Neural progenitor cell (in vitro differentiated cells): ENCODE measurements at regions not wholly inside any gene's neighbourhood (a gene's known extent, or its start where the extent isn't known, plus 50 kb on each side); places are given as distances from the start of the nearest gene placed in this dataset.
"Not testable (repeated sequence)": the region's sequence is repeated elsewhere in the genome, so short reads cannot be mapped to it uniquely, and the experiment has no call there.

Experiments used
- DNase-seq: peaks from one replicate; pipeline ENCODE4 v3.0.0-alpha.2; 2016; ENCODE audit warnings: low spot score
- H2AFZ ChIP-seq: fragments of 200-600 bp; sonication (generic); replicated peaks from 2 replicates; pipeline ENCODE4 v1.6.1; 2016; ENCODE audit warnings: antibody characterized with exemption
- H3F3A ChIP-seq: fragments of 200-600 bp; sonication (generic); 2 replicates; pipeline ENCODE4 v1.6.1; 2016; ENCODE audit warnings: antibody characterized with exemption, low read depth
- H3K27ac ChIP-seq: fragments of 200-600 bp; sonication (generic); 2 replicates; pipeline ENCODE4 v1.5.1; 2016; ENCODE audit warnings: mild to moderate bottlenecking
- H3K27me3 ChIP-seq: fragments of 200-600 bp; sonication (generic); 2 replicates; pipeline ENCODE4 v1.6.1; 2016; ENCODE audit warnings: mild to moderate bottlenecking, moderate library complexity
- H3K36me3 ChIP-seq: fragments of 200-600 bp; sonication (generic); 2 replicates; pipeline ENCODE4 v1.5.1; 2016
- H3K4me1 ChIP-seq: fragments of 200-600 bp; sonication (generic); 2 replicates; pipeline ENCODE4 v1.6.1; 2016; ENCODE audit warnings: mixed run types
- H3K4me2 ChIP-seq: fragments of 200-600 bp; sonication (generic); 2 replicates; pipeline ENCODE4 v1.6.1; 2016
- H3K4me3 ChIP-seq: fragments of 200-600 bp; sonication (generic); 2 replicates; pipeline ENCODE4 v1.5.1; 2016
- H3K79me2 ChIP-seq: fragments of 200-600 bp; sonication (generic); 2 replicates; pipeline ENCODE4 v1.6.1; 2016; ENCODE audit warnings: low read depth
- H3K9ac ChIP-seq: fragments of 200-600 bp; sonication (generic); 2 replicates; pipeline ENCODE4 v1.6.1; 2016
- H3K9me3 ChIP-seq: fragments of 200-600 bp; sonication (generic); 2 replicates; pipeline ENCODE4 v1.5.1; 2016; ENCODE audit warnings: low read depth
- H4K20me1 ChIP-seq: fragments of 200-600 bp; sonication (generic); 2 replicates; pipeline ENCODE4 v1.6.1; 2016; ENCODE audit warnings: low read depth
- H3K27ac Mint-ChIP-seq: 3 replicates; pipeline ENCODE4 v1.8.0; 2021; ENCODE audit warnings: mixed read lengths
- H3K27me3 Mint-ChIP-seq: 2 replicates; pipeline ENCODE4 v1.8.0; 2022; ENCODE audit warnings: low read depth, mild to moderate bottlenecking, inconsistent platforms, moderate library complexity, mixed read lengths; ENCODE audit not compliant: insufficient read depth
- H3K36me3 Mint-ChIP-seq: 3 replicates; pipeline ENCODE4 v1.8.0; 2021; ENCODE audit warnings: mixed read lengths
- H3K4me1 Mint-ChIP-seq: 3 replicates; pipeline ENCODE4 v1.8.0; 2021; ENCODE audit warnings: mixed read lengths
- H3K4me3 Mint-ChIP-seq: 3 replicates; pipeline ENCODE4 v1.8.0; 2021; ENCODE audit warnings: mild to moderate bottlenecking, moderate library complexity, mixed read lengths
- H3K9me3 Mint-ChIP-seq: 3 replicates; pipeline ENCODE4 v1.8.0; 2020; ENCODE audit warnings: mixed read lengths
- CTCF ChIP-seq: fragments of 200-600 bp; sonication (generic); IDR thresholded peaks from 2 replicates; pipeline ENCODE4 v1.5.1; 2017; ENCODE audit warnings: antibody characterized with exemption, mild to moderate bottlenecking
- EZH2 ChIP-seq: fragments of 200-600 bp; sonication (generic); IDR thresholded peaks from 2 replicates; pipeline ENCODE4 v1.6.1; 2017; ENCODE audit warnings: antibody characterized with exemption, mild to moderate bottlenecking, moderate library complexity
- EZH2phosphoT487 ChIP-seq: fragments of 200-600 bp; sonication (generic); IDR thresholded peaks from 2 replicates; pipeline ENCODE4 v1.6.1; 2017; ENCODE audit warnings: antibody characterized with exemption

- no peak for DNase-seq
- Histone ChIP-seq H3K27me3 (peaks cover 60% of the 10 kb centered on the region), H2AFZ (no peak overlapping the region), H3K9ac (no peak overlapping the region), H3K4me2 (no peak overlapping the region), H3K4me3 (no peak overlapping the region), H3K9me3 (no peaks in the 10 kb centered on the region), H3K36me3 (no peaks in the 10 kb centered on the region), H3F3A (no peaks in the 10 kb centered on the region), H3K27ac (no peak overlapping the region), H3K4me1 (no peaks in the 10 kb centered on the region), H3K79me2 (no peaks in the 10 kb centered on the region), H4K20me1 (no peaks in the 10 kb centered on the region)
- Mint-ChIP-seq H3K9me3 (no peaks in the 10 kb centered on the region), H3K27me3 (peaks cover 16% of the 10 kb centered on the region), H3K36me3 (no peaks in the 10 kb centered on the region), H3K4me1 (peaks cover 4% of the 10 kb centered on the region), H3K4me3 (no peak overlapping the region), H3K27ac (no peak overlapping the region)
- TF ChIP-seq EZH2phosphoT487, result no peak
- TF ChIP-seq CTCF, result no peak
- TF ChIP-seq EZH2, result no peak
Observed at GRCh38 chr1:861714-862113, 62.0 kb upstream of the SAMD11 start.

- not testable (repeated sequence) for H3K36me3 ChIP-seq, DNase-seq, H3K4me3 Mint-ChIP-seq, H3K36me3 Mint-ChIP-seq, H2AFZ ChIP-seq, H3K4me2 ChIP-seq, H3F3A ChIP-seq, H3K9me3 Mint-ChIP-seq, H3K9ac ChIP-seq, H3K27ac Mint-ChIP-seq, H3K4me3 ChIP-seq, H3K79me2 ChIP-seq, H4K20me1 ChIP-seq, H3K4me1 ChIP-seq, H3K4me1 Mint-ChIP-seq, H3K9me3 ChIP-seq, H3K27ac ChIP-seq
- H3K27me3 Mint-ChIP-seq, result peaks cover 19% of the 10 kb centered on the region
- peaks cover 69% of the 10 kb centered on the region for H3K27me3 ChIP-seq
Observed at GRCh38 chr1:862601-863000, 61.1 kb upstream of the SAMD11 start.

GRCh38 chr1:865633-866032 lies 58.1 kb upstream of the SAMD11 start:
- not testable (repeated sequence) for DNase-seq, H3K27ac ChIP-seq, H3K4me3 Mint-ChIP-seq, H4K20me1 ChIP-seq, H3K4me3 ChIP-seq, H3F3A ChIP-seq, H2AFZ ChIP-seq, H3K9me3 ChIP-seq, H3K4me1 Mint-ChIP-seq, H3K36me3 Mint-ChIP-seq, H3K9ac ChIP-seq, H3K4me1 ChIP-seq, H3K9me3 Mint-ChIP-seq, H3K4me2 ChIP-seq, H3K27ac Mint-ChIP-seq, H3K79me2 ChIP-seq, H3K36me3 ChIP-seq
- H3K27me3 ChIP-seq, result peaks cover 85% of the 10 kb centered on the region
- peaks cover 29% of the 10 kb centered on the region for H3K27me3 Mint-ChIP-seq

GRCh38 chr1:866095-866494 lies 57.6 kb upstream of the SAMD11 start:
- Mint-ChIP-seq H3K4me3 (no peak overlapping the region), H3K9me3 (no peaks in the 10 kb centered on the region), H3K4me1 (peaks cover 9% of the 10 kb centered on the region), H3K27me3 (peaks cover 27% of the 10 kb centered on the region), H3K36me3 (no peaks in the 10 kb centered on the region), H3K27ac (no peak overlapping the region)
- Histone ChIP-seq H3F3A (no peaks in the 10 kb centered on the region), H3K27ac (no peak overlapping the region), H3K4me1 (no peaks in the 10 kb centered on the region), H2AFZ (no peak overlapping the region), H3K27me3 (peaks cover 87% of the 10 kb centered on the region), H3K36me3 (no peaks in the 10 kb centered on the region), H4K20me1 (no peaks in the 10 kb centered on the region), H3K79me2 (no peaks in the 10 kb centered on the region), H3K9me3 (no peaks in the 10 kb centered on the region), H3K4me2 (no peak overlapping the region), H3K9ac (no peak overlapping the region), H3K4me3 (no peak overlapping the region)
- TF ChIP-seq CTCF (no peak), EZH2 (no peak), EZH2phosphoT487 (no peak)
- no peak for DNase-seq

- not testable (repeated sequence) for H3K4me3 ChIP-seq, H3K36me3 Mint-ChIP-seq, H3F3A ChIP-seq, H3K4me3 Mint-ChIP-seq, H3K27ac Mint-ChIP-seq, H3K79me2 ChIP-seq, H3K9ac ChIP-seq, H3K4me1 Mint-ChIP-seq, H3K9me3 ChIP-seq, DNase-seq, H3K9me3 Mint-ChIP-seq, H3K4me2 ChIP-seq, H3K27ac ChIP-seq, H2AFZ ChIP-seq, H3K36me3 ChIP-seq, H4K20me1 ChIP-seq, H3K4me1 ChIP-seq
- H3K27me3 Mint-ChIP-seq, result peaks cover 27% of the 10 kb centered on the region
- H3K27me3 ChIP-seq, result peaks cover 89% of the 10 kb centered on the region
Observed at GRCh38 chr1:866631-867299, 57.0 kb upstream of the SAMD11 start.

DNA sequence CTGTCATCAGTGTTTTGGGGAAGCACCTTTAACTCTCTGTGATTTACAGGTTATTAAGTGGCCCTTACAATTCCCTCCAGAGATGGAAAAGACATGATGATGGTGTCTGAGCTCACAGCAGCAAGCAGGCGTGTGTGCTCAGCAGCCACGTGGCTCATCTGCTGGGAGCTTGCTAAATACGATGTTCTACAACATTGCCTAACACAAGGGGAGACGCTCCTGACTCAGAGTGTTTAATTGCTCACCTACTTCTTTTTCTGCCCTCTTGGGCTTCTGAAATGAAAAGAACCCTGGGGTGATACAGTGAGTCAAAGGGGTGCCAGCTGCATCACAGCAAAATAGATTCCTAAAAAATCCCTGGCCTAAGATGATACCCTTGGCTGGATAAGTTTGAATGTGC lies 56.2 kb upstream of the SAMD11 start:
- not testable (repeated sequence) for H3K27ac Mint-ChIP-seq

More for the DNA sequence above, 56.2 kb upstream of the SAMD11 start:
- H3K9ac ChIP-seq, H3K4me1 Mint-ChIP-seq, H3K4me2 ChIP-seq, DNase-seq, H3K4me3 ChIP-seq, H3K36me3 Mint-ChIP-seq, H3K36me3 ChIP-seq, H3K9me3 ChIP-seq, H3K4me3 Mint-ChIP-seq, H3K27ac ChIP-seq, H3K79me2 ChIP-seq, H3K9me3 Mint-ChIP-seq, H3K4me1 ChIP-seq, H2AFZ ChIP-seq, H4K20me1 ChIP-seq, H3F3A ChIP-seq: not testable (repeated sequence)
- H3K27me3 ChIP-seq, result peaks cover 91% of the 10 kb centered on the region
- H3K27me3 Mint-ChIP-seq, result peaks cover 27% of the 10 kb centered on the region
